Transverse colon (tissue), 4 donors: ENCODE measurements at regions not wholly inside any gene's neighbourhood (a gene's known extent, or its start where the extent isn't known, plus 50 kb on each side); places are given as distances from the start of the nearest gene placed in this dataset.

Experiments used
- EP300 ChIP-seq: sonication (generic); formaldehyde crosslinking; IDR thresholded peaks from one replicate; pipeline ENCODE4 v1.6.1; 2017; ENCODE audit warnings: antibody characterized with exemption, low read depth
- POLR2A ChIP-seq: fragments of 450-650 bp; IDR thresholded peaks from one replicate; pipeline ENCODE4 v1.6.1; 2016; ENCODE audit warnings: antibody characterized with exemption, mild to moderate bottlenecking, moderate library complexity
- POLR2AphosphoS5 ChIP-seq, 3 donors: sonication (generic); formaldehyde crosslinking; IDR thresholded peaks; one replicate each; pipeline ENCODE4 v1.6.1; 2016; ENCODE audit warnings: antibody characterized with exemption in 3 of 3
- TF ChIP-seq, protein P1 (sequence below), 5 experiments: fragments of 200-600 bp in 3 of 5; fragments of 450-650 bp in 2 of 5; sonication (generic) in 3 of 5; IDR thresholded peaks; 1 replicate in 2 of 5; 2 replicates in 3 of 5; pipeline ENCODE4 v1.5.1; 2016 to 2017; ENCODE audit warnings: antibody characterized with exemption in 5 of 5, inconsistent platforms in 3 of 5, mild to moderate bottlenecking in 2 of 5, moderate library complexity in 1 of 5

DNA sequence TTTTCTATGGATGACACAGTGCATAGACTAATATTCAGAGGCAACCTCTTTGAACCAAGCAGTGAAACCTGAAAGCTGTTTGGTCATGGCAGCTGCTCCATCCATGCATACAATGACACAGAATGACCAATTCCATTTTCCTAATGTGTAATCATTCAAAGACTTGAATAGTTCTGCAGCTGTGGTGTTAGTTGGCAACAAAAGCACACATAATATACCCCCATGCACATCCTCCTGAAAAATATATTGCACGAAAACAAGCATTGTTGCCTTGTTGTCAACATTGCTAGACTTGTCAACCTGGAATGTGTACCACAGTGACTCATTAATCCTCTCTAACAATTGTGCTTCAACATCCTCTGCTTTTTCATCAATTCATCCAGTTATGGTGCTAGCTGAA, 71.0 kb upstream of the SEMA6A start:
- TF ChIP-seq, protein P1, sequence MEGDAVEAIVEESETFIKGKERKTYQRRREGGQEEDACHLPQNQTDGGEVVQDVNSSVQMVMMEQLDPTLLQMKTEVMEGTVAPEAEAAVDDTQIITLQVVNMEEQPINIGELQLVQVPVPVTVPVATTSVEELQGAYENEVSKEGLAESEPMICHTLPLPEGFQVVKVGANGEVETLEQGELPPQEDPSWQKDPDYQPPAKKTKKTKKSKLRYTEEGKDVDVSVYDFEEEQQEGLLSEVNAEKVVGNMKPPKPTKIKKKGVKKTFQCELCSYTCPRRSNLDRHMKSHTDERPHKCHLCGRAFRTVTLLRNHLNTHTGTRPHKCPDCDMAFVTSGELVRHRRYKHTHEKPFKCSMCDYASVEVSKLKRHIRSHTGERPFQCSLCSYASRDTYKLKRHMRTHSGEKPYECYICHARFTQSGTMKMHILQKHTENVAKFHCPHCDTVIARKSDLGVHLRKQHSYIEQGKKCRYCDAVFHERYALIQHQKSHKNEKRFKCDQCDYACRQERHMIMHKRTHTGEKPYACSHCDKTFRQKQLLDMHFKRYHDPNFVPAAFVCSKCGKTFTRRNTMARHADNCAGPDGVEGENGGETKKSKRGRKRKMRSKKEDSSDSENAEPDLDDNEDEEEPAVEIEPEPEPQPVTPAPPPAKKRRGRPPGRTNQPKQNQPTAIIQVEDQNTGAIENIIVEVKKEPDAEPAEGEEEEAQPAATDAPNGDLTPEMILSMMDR (IDR thresholded peaks at IDR 0.05), result no peak
- no peak for TF ChIP-seq POLR2AphosphoS5 (IDR thresholded peaks at IDR 0.05)
- TF ChIP-seq POLR2A, result no peak
- no peak for TF ChIP-seq EP300
